ENCODE measurements at regions not wholly inside any gene's neighbourhood (a gene's known extent, or its start where the extent isn't known, plus 50 kb on each side); places are given as distances from the start of the nearest gene placed in this dataset.

DNA sequence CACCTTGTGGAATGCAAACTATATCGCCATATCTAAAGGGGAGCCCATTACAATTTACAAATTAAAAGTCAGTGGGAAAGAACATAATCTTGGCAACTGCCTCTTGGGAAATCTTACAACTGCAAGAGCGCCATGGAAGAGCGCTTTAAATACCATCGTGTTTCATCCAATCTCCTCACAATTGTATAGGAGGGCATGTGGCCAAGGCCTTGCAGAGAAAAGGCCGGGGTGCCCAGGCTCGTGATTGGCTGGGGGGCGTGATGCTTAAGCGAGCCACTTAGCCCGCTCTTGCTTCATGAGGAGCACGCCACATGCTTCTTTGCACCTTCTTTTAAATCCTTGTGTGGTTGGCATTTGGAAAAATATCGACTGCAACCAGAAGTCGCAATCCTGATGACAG lies 69.8 kb upstream of the NFIB start:
- Histone ChIP-seq H3K4me1 (replicated peaks in 1 of 2) (no peaks in the 10 kb centered on the region), H3K9me3 (replicated peaks in 1 of 3) (no peaks in the 10 kb centered on the region), H3K36me3 (replicated peaks in 1 of 2) (no peaks in the 10 kb centered on the region), H3K4me3 (no peak overlapping the region), H3K27ac (no peak overlapping the region), H3K27me3 (no peaks in the 10 kb centered on the region)
- DNase-seq, result no peak
- TF ChIP-seq POLR2A (IDR thresholded peaks at IDR 0.05), result no peak
- TF ChIP-seq, protein P1, sequence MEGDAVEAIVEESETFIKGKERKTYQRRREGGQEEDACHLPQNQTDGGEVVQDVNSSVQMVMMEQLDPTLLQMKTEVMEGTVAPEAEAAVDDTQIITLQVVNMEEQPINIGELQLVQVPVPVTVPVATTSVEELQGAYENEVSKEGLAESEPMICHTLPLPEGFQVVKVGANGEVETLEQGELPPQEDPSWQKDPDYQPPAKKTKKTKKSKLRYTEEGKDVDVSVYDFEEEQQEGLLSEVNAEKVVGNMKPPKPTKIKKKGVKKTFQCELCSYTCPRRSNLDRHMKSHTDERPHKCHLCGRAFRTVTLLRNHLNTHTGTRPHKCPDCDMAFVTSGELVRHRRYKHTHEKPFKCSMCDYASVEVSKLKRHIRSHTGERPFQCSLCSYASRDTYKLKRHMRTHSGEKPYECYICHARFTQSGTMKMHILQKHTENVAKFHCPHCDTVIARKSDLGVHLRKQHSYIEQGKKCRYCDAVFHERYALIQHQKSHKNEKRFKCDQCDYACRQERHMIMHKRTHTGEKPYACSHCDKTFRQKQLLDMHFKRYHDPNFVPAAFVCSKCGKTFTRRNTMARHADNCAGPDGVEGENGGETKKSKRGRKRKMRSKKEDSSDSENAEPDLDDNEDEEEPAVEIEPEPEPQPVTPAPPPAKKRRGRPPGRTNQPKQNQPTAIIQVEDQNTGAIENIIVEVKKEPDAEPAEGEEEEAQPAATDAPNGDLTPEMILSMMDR (IDR thresholded peaks at IDR 0.05), result no peak
- intact Hi-C loops (cut with DNase I), result no loop called here
- WGBS, 4 donors, result 91 to 96% (median 94%) methylated on average over 12 of the region's 12 CpGs

DNA sequence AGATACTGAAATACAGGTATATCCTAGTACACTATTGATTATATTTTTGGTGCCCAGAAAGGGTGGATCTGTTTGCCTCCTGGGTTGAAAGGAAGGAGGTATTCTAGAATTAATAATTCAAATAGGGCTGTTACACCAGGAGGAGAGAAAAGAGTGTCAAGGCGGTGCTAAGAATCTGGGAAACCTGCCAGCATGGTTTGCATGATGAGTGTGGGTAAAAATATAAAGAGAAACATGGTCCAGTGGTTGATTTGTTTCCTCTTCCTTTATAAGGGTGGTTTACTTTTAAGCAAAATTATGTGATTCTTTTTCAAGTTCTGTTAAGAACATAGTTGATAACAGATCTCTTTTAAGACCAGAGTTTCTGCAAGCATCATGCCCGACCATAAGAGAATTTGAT lies 69.4 kb upstream of the NFIB start:
- Histone ChIP-seq H3K36me3 (replicated peaks in 1 of 2) (no peaks in the 10 kb centered on the region), H3K4me3 (no peak overlapping the region), H3K4me1 (replicated peaks in 1 of 2) (no peaks in the 10 kb centered on the region), H3K9me3 (replicated peaks in 1 of 3) (no peaks in the 10 kb centered on the region), H3K27me3 (no peaks in the 10 kb centered on the region), H3K27ac (no peak overlapping the region)
- 57 to 70% (median 59%) methylated on average over 2 of the region's 2 CpGs for WGBS, 4 donors
- intact Hi-C loops (cut with DNase I), result no loop called here
- no peak for TF ChIP-seq POLR2A (IDR thresholded peaks at IDR 0.05)
- TF ChIP-seq, protein P1 (IDR thresholded peaks at IDR 0.05), result no peak
- DNase-seq, result peak in 3 of 7 donors; percentile 16 to 22 (median 16)

DNA sequence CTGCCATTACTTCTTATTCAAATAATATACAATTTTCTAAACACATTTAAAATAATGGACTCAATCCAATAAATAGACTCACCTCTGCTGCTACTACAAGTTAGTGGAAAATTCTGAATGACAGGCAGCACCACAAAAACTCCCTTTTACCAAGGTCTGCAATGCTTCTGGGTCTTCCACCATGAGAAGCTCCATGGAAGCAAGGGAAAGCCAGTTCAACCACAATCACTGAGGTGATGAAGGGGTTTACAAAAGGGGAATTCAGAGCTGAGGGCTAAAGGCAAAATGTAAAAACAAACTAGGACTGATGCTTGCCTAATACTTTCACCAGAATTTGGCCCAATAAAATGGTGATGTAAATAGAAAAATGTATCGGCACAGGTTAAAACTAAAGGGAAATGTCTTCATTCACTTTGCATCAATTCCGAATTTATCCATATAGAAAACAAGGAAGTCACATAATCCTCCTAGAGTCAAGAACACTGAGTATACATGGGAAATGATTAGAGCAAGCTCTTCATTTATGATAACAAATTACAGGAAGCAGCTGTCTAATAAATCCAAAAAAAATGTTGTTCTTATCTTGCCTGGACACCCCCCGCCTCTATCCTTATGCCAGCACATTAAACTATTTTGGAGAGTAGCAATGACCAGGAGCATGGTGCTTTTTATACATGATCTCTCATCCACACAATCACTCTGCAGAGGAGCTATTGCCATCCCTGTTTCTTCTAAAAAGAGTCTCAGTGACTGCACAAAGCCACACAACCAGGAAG lies 66.3 kb upstream of the NFIB start:
- intact Hi-C loops (cut with DNase I), result no loop called here
- Histone ChIP-seq H3K36me3 (replicated peaks in 1 of 2) (no peaks in the 10 kb centered on the region), H3K27ac (no peak overlapping the region), H3K4me3 (no peak overlapping the region), H3K4me1 (replicated peaks in 1 of 2) (no peaks in the 10 kb centered on the region), H3K9me3 (replicated peaks in 1 of 3) (no peaks in the 10 kb centered on the region), H3K27me3 (no peaks in the 10 kb centered on the region)
- no peak for TF ChIP-seq POLR2A (IDR thresholded peaks at IDR 0.05)
- TF ChIP-seq, protein P1 (IDR thresholded peaks at IDR 0.05), result no peak
- no peak for DNase-seq
- 63 to 78% (median 64%) methylated on average over 3 of the region's 3 CpGs for whole genome bisulfite sequencing, 4 donors

DNA sequence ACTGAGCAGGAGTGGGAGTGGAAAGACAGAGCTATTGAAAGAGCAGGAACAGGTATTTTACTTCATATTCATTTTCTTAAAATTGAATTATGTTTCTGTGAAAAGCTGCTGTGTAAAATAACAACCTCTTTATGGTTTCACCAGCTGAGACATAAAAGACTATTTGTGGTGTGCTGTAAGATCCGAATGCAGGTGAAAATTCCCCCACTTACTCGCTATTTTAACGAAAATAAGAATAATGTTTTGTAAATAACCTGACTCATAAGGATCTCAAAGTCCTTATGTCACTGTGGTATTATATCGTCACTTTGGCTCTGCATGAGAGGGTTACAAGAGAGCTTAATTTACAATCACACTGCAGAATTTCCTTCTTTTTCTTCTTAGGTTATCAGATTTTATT lies 65.3 kb upstream of the NFIB start:
- Histone ChIP-seq H3K4me1 (replicated peaks in 1 of 2) (no peaks in the 10 kb centered on the region), H3K27me3 (no peaks in the 10 kb centered on the region), H3K36me3 (replicated peaks in 1 of 2) (no peaks in the 10 kb centered on the region), H3K9me3 (replicated peaks in 1 of 3) (no peaks in the 10 kb centered on the region), H3K27ac (no peak overlapping the region), H3K4me3 (no peak overlapping the region)
- TF ChIP-seq, protein P1 (IDR thresholded peaks at IDR 0.05), result no peak
- no peak for TF ChIP-seq POLR2A (IDR thresholded peaks at IDR 0.05)
- intact Hi-C loops (cut with DNase I), result no loop called here
- no peak for DNase-seq
- WGBS, 4 donors, result 75 to 89% (median 80%) methylated on average over 4 of the region's 4 CpGs

Data from adrenal gland (tissue), 9 donors.